Body of pancreas (tissue), 4 donors: ENCODE measurements at regions not wholly inside any gene's neighbourhood (a gene's known extent, or its start where the extent isn't known, plus 50 kb on each side); places are given as distances from the start of the nearest gene placed in this dataset.

ENCODE experiments used
- ATAC-seq: fragments of 150-250 bp; one replicate; pipeline ENCODE4 v1.9.1; 2016
- DNase-seq, 4 donors: peaks; one replicate each; pipeline ENCODE4 v3.0.0-alpha.2; 2019
- H3K27ac ChIP-seq, 4 donors: fragments of 200-600 bp; sonication (generic); 1 replicate in 3 of 4; 2 replicates in 1 of 4; pipeline versions ENCODE4 v1.5.1 to v1.6.1; 2016 to 2019; ENCODE audit warnings: mild to moderate bottlenecking in 1 of 4, mixed read lengths in 1 of 4, moderate library complexity in 1 of 4
- H3K27me3 ChIP-seq, 2 donors: fragments of 200-600 bp; sonication (generic); one replicate each; pipeline ENCODE4 v1.6.0; 2016; ENCODE audit warnings: mild to moderate bottlenecking in 1 of 2
- H3K36me3 ChIP-seq, 2 donors: fragments of 200-600 bp; sonication (generic); replicated peaks in 1 of 2; 2 replicates each; pipeline ENCODE4 v1.5.1; 2016; ENCODE audit warnings: low read depth in 2 of 2; ENCODE audit not compliant: insufficient read depth in 1 of 2
- H3K4me1 ChIP-seq: fragments of 200-600 bp; sonication (generic); one replicate; pipeline ENCODE4 v1.6.0; 2016
- H3K4me3 ChIP-seq, 2 donors: fragments of 200-600 bp; sonication (generic); 1 replicate in 1 of 2; 2 replicates in 1 of 2; pipeline ENCODE4 v1.5.1; 2016 to 2019
- H3K9me3 ChIP-seq, 3 donors: fragments of 200-600 bp; sonication (generic); 1 replicate in 2 of 3; 2 replicates in 1 of 3; pipeline ENCODE4 v1.5.1; 2016
- CTCF ChIP-seq, 7 experiments: fragments of 450-650 bp in 4 of 7; fragments of 200-600 bp in 3 of 7; sonication (generic) in 3 of 7; IDR thresholded peaks; one replicate each; pipeline ENCODE4 v1.5.1; 2016 to 2019; ENCODE audit warnings: antibody characterized with exemption in 7 of 7
- POLR2A ChIP-seq, 3 donors: fragments of 450-650 bp; IDR thresholded peaks; one replicate each; pipeline ENCODE4 v1.6.1; 2016; ENCODE audit warnings: antibody characterized with exemption in 3 of 3, mild to moderate bottlenecking in 2 of 3
- WGBS, 2 donors: methylation state at CpG; one replicate each; pipeline ENCODE4 v1.1.5; 2017; 5-methylcytosine and 5-hydroxymethylcytosine counted together
- intact Hi-C: fragments of 100-400 bp; cut with DNase I; formaldehyde crosslinking; loops from one replicate; pipeline ENCODE4 v1.15.1; 2023

GRCh38 chr3:180161770-180162169, 125.0 kb upstream of the PEX5L start:
- intact Hi-C loops, result no loop called here
- DNase-seq, result no peak
- H3K4me1 ChIP-seq, result no peaks in the 10 kb centered on the region
- H3K36me3 ChIP-seq, result no peaks in the 10 kb centered on the region
- ATAC-seq, result no peak
- H3K27ac ChIP-seq, result no peak overlapping the region
- no peaks in the 10 kb centered on the region for H3K27me3 ChIP-seq
- 88 to 89% methylated on average over 9 of the region's 9 CpGs for whole genome bisulfite sequencing, 2 donors
- H3K9me3 ChIP-seq, result no peaks in the 10 kb centered on the region
- H3K4me3 ChIP-seq, result no peak overlapping the region
- TF ChIP-seq CTCF (IDR thresholded peaks at IDR 0.05) (no peak), POLR2A (IDR thresholded peaks at IDR 0.05) (no peak)

- H3K27ac ChIP-seq, result no peak overlapping the region
- peaks cover 4% of the 10 kb centered on the region for H3K4me1 ChIP-seq
- no peak for ATAC-seq
- no peak for DNase-seq
- no peaks in the 10 kb centered on the region for H3K27me3 ChIP-seq
- TF ChIP-seq CTCF (IDR thresholded peaks at IDR 0.05) (no peak), POLR2A (IDR thresholded peaks at IDR 0.05) (no peak)
- H3K36me3 ChIP-seq, result no peaks in the 10 kb centered on the region
- WGBS, 2 donors, result 62 to 71% methylated on average over 1 of the region's 1 CpG
- no peaks in the 10 kb centered on the region for H3K9me3 ChIP-seq
- intact Hi-C loops, result no loop called here
- no peak overlapping the region for H3K4me3 ChIP-seq
Measured at GRCh38 chr3:180175572-180175971, 138.8 kb upstream of the PEX5L start.

GRCh38 chr3:180176059-180176458, 139.3 kb upstream of the PEX5L start:
- WGBS, 2 donors, result 75 to 93% methylated on average over 3 of the region's 3 CpGs
- TF ChIP-seq CTCF (IDR thresholded peaks at IDR 0.05) (no peak), POLR2A (IDR thresholded peaks at IDR 0.05) (no peak)
- Histone ChIP-seq H3K27ac (no peak overlapping the region), H3K9me3 (no peaks in the 10 kb centered on the region), H3K27me3 (no peaks in the 10 kb centered on the region), H3K4me3 (no peak overlapping the region), H3K36me3 (no peaks in the 10 kb centered on the region), H3K4me1 (peaks cover 4% of the 10 kb centered on the region)
- intact Hi-C loops, result no loop called here
- DNase-seq (no peak), ATAC-seq (no peak)

- ATAC-seq, result no peak
- no peak for DNase-seq
- Histone ChIP-seq H3K4me1 (peaks cover 4% of the 10 kb centered on the region), H3K4me3 (no peak overlapping the region), H3K27me3 (no peaks in the 10 kb centered on the region), H3K27ac (no peak overlapping the region), H3K36me3 (no peaks in the 10 kb centered on the region), H3K9me3 (no peaks in the 10 kb centered on the region)
- WGBS, 2 donors, result 79 to 81% methylated on average over 4 of the region's 4 CpGs
- intact Hi-C loops, result no loop called here
- no peak for TF ChIP-seq POLR2A (IDR thresholded peaks at IDR 0.05)
- TF ChIP-seq CTCF (IDR thresholded peaks at IDR 0.05), result no peak
Measured at GRCh38 chr3:180177255-180177654, 140.5 kb upstream of the PEX5L start.

GRCh38 chr3:180179562-180179961, 142.8 kb upstream of the PEX5L start:
- DNase-seq (no peak), ATAC-seq (no peak)
- intact Hi-C loops, result no loop called here
- H3K4me3 ChIP-seq, result no peak overlapping the region
- TF ChIP-seq CTCF (IDR thresholded peaks at IDR 0.05) (no peak), POLR2A (IDR thresholded peaks at IDR 0.05) (no peak)
- H3K4me1 ChIP-seq, result peaks cover 4% of the 10 kb centered on the region
- 74 to 79% methylated on average over 2 of the region's 2 CpGs for WGBS, 2 donors
- H3K27ac ChIP-seq, result no peak overlapping the region
- H3K9me3 ChIP-seq, result no peaks in the 10 kb centered on the region
- H3K27me3 ChIP-seq, result no peaks in the 10 kb centered on the region
- no peaks in the 10 kb centered on the region for H3K36me3 ChIP-seq
